CD1c-positive myeloid dendritic cell (primary cell): ENCODE measurements at regions not wholly inside any gene's neighbourhood (a gene's known extent, or its start where the extent isn't known, plus 50 kb on each side); places are given as distances from the start of the nearest gene placed in this dataset.
A peak's percentile ranks its signal among the peaks of the same experiment; 100 is the strongest.
"Not testable (repeated sequence)": the region's sequence is repeated elsewhere in the genome, so short reads cannot be mapped to it uniquely, and the experiment has no call there.

ENCODE experiments used
- DNase-seq: peaks from one replicate; pipeline ENCODE4 v3.0.0-alpha.2; 2016; ENCODE audit errors: extremely low spot score

- DNase-seq, result no peak
These were observed 117.7 kb upstream of the CCDC90B start for GRCh38 chr11:83403691-83404389.

- peak; percentile 69 for DNase-seq
These were observed 115.5 kb upstream of the CCDC90B start for GRCh38 chr11:83401506-83402225.

DNA sequence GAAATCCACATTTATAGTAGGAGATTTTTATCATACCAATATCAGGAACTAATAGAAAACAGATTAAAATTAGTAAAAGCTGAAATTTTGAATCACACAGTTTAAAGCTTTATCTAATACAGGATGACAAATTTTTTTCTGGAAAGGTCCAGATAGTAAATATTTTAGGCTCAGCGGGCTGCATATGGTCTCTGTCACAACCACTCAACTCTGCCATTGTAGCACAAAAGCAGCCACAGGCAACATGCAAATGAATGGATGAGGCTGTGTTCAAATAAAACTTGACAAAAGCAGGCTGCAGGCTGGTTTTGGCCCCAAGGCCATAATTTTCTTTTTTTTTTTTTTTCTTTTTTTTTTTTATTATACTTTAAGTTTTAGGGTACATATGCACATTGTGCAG, 108.2 kb upstream of the CCDC90B start:
- no peak for DNase-seq

DNA sequence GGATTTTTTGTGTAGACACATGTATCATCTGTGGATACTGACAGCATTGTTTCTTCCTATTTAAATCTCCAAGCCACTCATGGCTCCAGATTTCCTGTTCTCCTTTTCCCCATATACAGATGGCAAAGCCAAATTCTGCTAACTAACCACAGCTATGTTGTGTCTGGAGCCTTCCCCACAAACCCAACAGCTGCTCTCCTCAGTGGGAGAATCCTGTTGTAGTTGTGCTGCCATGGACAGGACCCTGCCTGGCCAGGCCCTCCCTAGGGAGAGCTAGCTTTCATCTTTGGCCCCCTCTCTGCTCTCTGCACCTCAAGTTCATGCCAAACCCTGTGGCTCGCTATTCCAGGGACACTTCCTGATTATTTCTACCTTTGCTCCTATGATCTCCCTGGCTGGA, 106.4 kb upstream of the CCDC90B start:
- DNase-seq, result no peak

DNA sequence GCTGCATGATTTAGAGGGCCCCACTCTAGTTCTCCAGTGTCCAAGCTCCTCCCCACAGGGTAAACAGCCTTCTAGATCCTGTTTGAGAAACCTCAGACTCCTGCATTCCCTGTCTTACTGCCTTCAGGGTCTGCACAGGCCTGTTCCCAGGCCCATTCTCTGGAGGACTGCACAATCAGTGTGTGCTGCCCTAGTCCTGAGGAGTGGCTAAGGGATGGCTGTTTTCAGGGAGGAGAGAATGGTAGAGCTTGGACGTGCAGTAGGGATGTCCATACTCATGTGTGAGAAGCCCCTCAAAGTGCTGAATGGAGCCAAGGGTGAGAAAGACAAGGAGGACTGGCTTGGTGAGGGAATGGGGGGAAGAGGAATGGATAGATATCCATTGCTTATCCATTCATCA, 103.8 kb upstream of the CCDC90B start:
- no peak for DNase-seq

GRCh38 chr11:83383838-83384237, 97.7 kb upstream of the CCDC90B start:
- DNase-seq, result not testable (repeated sequence)

GRCh38 chr11:83374311-83374710, 88.1 kb upstream of the CCDC90B start:
- DNase-seq, result no peak

DNA sequence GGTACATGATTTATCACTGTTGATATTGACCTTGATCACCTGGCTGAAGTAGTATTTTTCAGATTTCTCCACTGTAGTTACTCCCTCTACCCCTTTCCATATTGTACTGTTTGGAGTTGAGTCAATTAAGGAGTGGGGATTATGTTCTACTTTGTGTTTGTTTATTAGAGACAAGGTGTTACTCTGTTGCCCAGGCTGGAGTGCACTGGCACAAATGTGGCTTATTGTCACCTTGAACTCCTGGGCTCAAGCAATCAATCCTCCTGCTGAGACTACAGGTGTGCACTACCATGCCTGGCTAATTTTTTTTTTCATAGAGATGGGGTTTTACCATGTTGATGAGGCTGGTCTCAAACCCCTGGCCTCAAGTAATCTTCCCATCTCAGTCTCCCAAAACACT, 85.3 kb upstream of the CCDC90B start:
- DNase-seq, result no peak

GRCh38 chr11:83367745-83368144, 81.6 kb upstream of the CCDC90B start:
- DNase-seq, result no peak

DNA sequence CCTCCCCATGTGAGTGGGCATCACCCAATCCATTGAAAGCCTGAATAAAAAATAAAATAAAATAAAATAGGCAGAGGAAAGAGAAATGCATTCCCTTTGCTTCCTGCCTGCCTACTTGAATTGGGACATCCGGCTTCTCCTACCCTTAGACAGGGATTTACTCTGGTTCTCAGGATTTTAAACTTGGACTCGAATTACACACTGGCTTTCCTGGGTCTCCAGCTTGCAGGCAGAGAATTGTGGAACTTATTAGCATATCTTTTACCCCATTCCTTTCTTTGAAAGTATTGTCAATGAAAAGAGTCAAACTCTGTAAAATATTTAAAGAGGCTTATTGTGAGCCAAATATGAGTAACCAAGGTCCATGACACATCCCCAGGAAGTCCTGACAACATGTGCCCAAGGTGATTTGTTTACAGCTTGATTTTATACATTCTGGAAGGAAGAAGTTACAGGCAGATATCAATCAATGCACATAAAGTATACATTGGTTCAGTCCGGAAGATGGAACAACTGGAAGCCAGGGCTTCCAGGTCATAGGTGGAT, 78.4 kb upstream of the CCDC90B start:
- no peak for DNase-seq

DNA sequence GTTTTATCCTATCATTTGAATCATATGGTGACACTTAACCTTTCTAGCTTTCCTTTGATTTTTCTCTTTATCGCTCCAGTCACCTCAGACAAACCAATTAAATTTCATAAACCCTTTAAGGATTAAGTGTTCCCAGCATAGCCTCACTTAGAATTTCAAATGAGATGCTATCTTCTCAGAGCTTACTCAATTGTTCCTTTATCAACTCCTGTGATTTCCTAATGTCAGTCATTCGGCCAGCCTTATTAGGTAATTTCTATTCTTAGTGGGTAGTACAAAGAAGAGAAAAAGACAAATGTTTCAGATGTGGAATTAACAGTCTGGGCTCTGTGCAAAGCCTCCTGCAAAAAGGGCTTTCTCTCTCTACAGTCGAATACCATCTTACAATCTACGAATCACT, 77.1 kb upstream of the CCDC90B start:
- DNase-seq, result no peak

DNA sequence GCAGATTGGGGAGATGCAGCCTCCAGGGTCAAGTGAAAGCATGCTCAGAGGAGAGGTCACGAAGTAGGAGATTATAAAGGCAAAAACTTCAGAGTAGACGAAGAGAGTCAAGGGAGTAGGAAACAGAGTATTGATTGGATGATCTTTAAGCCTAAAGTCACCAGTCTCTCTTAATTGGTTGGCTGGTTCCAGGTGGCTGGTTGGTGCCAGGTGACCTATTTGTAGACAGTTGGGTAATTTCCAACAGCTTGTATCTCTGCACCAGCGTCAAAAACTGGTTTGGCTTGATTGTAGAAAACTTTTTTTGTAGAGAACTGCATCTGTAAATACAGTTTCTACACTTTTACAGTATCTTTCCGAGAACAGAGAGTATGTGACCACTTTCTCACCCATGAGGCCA, 75.7 kb upstream of the CCDC90B start:
- no peak for DNase-seq

DNA sequence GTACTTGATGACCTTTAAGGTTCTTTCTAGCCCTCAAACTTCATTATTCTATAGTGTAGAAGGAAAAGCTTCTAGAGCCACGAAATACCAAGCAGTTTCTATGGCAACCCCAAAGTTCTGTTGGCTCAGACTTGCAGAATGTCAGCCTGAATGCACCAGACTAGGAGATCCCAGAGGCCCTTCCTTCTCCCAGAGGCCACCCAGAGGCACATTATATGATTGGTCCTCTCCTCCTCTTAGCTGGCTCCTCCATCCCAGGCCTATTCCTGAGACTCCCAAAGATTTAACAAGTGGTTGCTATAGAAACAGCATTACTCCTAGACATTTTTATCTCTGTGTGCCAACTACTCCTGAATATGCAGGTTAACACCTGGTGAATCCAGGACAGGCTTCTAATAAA, 69.2 kb upstream of the CCDC90B start:
- DNase-seq, result no peak

- DNase-seq, result no peak
These were observed 64.0 kb upstream of the CCDC90B start for GRCh38 chr11:83350187-83350586.

DNA sequence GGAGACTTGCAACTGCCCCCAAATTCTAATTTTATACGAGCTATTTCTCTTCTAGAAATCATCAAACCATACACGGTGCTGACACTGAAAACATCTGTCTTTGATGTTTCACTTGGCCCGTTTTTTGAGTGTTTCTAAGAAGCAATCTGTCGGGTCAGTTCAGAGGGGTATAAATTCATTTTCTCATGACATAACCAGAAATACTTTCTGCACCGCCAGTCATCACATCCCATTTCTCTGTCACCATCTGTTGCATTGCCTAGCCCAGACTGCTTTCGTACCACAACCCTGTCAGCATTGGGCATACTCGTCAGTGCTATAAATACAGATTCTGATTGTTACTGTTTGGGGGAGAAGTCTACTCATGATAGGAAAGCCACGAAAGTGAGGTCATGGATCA, 63.1 kb upstream of the CCDC90B start:
- no peak for DNase-seq

DNA sequence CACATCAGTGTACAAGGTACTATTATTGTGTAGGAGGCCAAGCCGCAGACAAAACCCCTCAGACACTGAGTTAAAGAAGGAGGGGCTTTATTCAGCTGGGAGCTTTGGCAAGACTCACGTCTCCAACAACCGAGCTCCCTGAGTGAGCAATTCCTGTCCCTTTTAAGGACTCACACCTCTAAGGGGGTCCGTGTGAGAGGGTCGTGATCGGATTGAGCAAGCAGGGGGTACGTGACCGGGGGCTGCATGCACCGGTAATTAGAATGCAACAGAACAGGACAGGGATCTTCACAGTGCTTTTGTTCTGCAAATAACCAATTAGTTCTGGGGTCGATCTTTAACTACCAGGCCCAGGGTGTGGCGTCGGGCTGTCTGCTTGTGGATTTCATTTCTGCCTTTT, 60.5 kb upstream of the CCDC90B start:
- not testable (repeated sequence) for DNase-seq

- DNase-seq, result not testable (repeated sequence)
These were observed 58.4 kb upstream of the CCDC90B start for GRCh38 chr11:83344521-83344920.

DNA sequence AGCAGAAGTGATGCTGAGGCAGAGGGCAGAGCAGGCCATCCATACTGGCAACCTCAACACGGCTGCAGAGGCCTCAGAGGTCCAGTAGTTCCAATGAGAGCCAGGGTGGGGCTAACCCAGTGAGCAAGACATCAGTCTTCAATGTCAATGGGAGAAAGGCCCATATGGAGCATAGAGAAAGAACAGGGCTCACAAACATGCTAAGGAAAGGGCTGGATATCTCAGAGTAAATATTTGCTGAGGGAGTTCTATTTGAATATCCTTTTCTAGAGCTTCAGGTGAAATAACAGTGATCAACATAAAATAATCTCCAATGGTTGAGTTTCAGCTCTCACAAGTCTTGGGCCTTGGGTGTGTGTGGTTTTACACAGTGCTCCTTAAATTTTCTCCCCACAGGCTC, 50.8 kb upstream of the CCDC90B start:
- no peak for DNase-seq
